ENCODE measurements at regions not wholly inside any gene's neighbourhood (a gene's known extent, or its start where the extent isn't known, plus 50 kb on each side); places are given as distances from the start of the nearest gene placed in this dataset.

DNA sequence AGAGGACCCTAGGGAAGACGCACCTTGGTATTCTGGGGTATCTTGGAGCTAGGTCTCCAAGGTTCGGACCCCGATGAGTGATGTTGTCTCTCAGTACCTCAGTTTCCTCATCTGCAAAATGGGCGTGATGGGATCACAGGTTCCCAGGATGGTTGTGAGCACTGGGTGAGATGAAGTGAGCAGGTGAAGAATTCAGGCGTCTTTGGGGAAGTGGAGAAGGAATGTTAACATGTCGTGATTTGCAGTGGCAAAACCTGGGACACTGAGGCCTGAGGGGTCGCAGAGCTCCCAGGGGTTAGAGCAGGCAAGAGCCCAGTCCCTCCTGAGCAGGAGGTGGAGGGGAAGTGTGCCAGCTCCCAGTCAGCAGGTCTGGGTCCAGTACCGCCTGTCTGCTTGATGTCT, 215.1 kb upstream of the GSE1 start:
- H3K4me1 ChIP-seq (ENCODE audit: control insufficient read depth, insufficient read depth, low read length) = peaks cover 12% of the 10 kb centered on the region
- H3K4me3 ChIP-seq (ENCODE audit: low read length) = no peak overlapping the region
- H3K27ac ChIP-seq (ENCODE audit: low read length) = no peak overlapping the region
- H3K27me3 ChIP-seq (ENCODE audit: control insufficient read depth, insufficient read depth) = no peaks in the 10 kb centered on the region
- ATAC-seq = no peak
- H3K9me3 ChIP-seq (ENCODE audit: control insufficient read depth, low read length) = no peaks in the 10 kb centered on the region
- DNase-seq = peak in 2 of 3 donors; percentile 6 to 11
- intact Hi-C loops (cut with DNase I) = loop anchor here in 2 of 4 donors (10.0 kb wide), 2 partner anchors 217 to 317 kb away; partner anchors contain the start of gene GSE1 (in 1 of the 2)
- 96% methylated on average over 8 of the region's 8 CpGs for WGBS

DNA sequence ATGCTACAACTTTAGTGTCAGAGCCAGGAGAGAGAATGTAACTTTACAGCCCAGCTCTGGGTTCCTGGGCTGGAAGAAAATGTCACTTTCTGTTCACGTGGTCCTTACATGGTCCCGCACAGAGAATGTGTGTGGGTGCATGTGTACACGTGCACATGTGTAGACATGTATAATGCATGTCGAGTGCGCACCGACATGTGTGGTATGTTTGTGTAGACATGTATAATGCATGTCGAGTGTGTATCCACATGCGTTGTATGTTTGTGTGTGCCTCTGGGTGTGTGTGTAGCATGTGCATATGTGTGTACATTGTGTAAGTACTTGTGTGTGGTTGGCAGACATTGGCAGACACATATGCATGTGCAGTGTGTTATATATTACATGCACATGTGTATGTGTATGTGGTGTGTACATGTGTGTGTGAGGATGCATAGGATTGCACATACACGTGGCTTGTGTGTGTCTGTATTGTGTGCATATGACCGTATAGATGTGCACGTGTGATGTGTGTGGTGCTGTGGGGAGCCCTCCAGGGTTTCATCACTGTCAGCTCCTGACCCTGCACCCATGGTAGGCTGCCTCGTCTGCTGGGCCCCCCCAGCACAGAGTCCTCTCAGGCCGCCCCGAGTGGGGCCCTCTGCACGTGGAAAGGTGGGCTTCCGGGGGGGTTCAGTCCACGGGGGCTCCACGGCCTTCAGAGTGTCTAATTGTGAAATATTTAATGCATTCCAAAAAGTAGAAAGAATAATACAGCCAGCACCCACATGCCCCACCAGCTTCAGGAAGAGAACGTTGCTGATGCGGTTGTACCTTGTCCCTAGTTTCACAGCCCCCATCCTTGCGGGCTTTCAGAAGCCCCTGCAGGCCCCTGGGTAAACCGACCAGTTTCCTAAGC, 214.2 kb upstream of the GSE1 start:
- ATAC-seq (no peak), DNase-seq (peak in 2 of 3 donors; percentile 4 to 31)
- no peaks in the 10 kb centered on the region for H3K27me3 ChIP-seq (ENCODE audit: control insufficient read depth, insufficient read depth)
- no peak overlapping the region for H3K27ac ChIP-seq (ENCODE audit: low read length)
- intact Hi-C loops (cut with DNase I) = loop anchor here in 2 of 4 donors (10.0 kb wide), 2 partner anchors 216 to 316 kb away; partner anchors contain the start of gene GSE1 (in 1 of the 2)
- no peak overlapping the region for H3K4me3 ChIP-seq (ENCODE audit: low read length)
- no peaks in the 10 kb centered on the region for H3K9me3 ChIP-seq (ENCODE audit: control insufficient read depth, low read length)
- 86% methylated on average over 22 of the region's 22 CpGs for WGBS
- peaks cover 12% of the 10 kb centered on the region for H3K4me1 ChIP-seq (ENCODE audit: control insufficient read depth, insufficient read depth, low read length)

DNA sequence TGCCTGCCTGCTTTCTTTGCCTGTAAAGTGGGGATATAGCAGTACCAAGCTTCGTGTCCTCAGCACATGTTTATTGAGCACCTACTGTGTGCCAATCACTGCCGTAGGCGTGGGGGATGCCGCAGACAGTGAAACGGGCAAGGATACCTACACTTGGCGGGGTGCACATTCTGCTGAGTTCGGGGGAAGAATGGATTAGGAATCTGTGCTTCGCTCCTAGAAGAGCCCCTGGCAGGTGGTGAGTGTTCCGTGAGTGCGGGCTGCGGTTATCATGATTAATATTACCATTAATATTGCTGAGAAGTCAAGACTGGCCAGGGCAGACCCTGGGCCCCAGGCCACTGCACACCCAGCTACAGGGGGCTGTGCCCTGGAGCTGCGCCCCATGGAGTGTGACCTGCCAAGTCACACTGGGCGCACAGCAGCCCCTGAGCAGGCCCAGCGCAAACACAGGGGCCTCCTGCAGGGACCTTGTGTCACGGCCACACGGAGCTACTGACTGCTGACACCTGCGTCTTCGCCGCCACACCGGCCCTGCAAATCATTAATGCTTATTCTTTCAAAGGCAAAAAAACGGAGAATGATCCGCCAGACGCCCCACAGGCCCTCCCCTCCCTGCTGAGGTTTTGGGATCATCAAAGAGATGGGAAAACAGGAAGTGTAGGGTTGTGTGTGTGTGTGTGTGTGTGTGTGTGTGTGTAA, 213.4 kb upstream of the GSE1 start:
- peaks cover 12% of the 10 kb centered on the region for H3K4me1 ChIP-seq (ENCODE audit: control insufficient read depth, insufficient read depth, low read length)
- no peak for ATAC-seq
- no peak overlapping the region for H3K27ac ChIP-seq (ENCODE audit: low read length)
- 88% methylated on average over 23 of the region's 23 CpGs for WGBS
- no peak overlapping the region for H3K4me3 ChIP-seq (ENCODE audit: low read length)
- H3K9me3 ChIP-seq (ENCODE audit: control insufficient read depth, low read length) = no peaks in the 10 kb centered on the region
- H3K27me3 ChIP-seq (ENCODE audit: control insufficient read depth, insufficient read depth) = no peaks in the 10 kb centered on the region
- DNase-seq = peak; percentile 13 to 35 (median 32)
- intact Hi-C loops (cut with DNase I) = loop anchor here in 2 of 4 donors (10.0 kb wide), 2 partner anchors 215 to 315 kb away; partner anchors contain the start of gene GSE1 (in 1 of the 2)

DNA sequence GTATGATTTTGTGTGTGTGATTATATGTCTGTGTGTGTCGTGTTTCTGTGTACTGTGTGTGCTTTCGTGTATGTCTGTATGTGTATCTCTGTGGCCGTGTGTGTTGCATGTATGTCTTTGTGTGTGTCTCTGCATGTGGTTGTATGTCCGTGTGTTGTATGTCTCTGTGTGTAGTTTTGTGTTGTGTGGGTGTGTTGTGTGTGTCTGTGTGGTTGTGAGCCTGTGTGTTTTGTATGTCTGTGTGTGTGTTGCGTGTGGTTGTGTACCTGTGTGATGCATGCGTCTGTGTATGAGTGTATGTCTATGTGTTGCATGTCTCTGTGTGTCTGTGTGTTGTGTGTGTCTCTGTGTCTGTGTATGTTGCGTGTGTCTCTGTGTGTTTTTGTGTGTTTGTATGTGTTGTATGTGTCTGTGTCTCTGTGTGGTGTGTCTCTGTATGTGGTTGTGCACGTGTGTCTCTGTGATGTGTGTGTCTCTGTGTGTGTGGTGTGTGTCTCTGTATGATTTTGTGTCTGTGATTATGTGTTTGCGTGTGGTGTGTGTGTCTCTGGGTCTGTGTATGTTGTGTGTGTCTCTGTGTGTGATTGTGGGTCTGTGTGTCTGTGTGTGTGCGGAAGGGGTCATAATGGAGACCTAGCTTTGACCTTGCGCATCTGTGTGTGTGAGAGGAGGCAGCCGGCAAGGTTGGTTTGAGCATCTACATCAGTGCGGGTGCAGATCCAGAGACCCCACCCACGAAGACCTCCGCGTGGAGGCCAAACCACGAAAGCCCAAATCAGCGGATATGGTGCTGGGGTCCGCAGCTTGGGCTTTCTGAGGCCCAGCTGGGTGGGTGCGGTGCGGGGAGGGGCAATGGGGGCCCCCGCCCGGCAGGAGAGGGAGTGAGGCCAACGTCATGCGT, 212.6 kb upstream of the GSE1 start:
- Histone ChIP-seq H3K4me1 (ENCODE audit: control insufficient read depth, insufficient read depth, low read length) (peaks cover 4% of the 10 kb centered on the region), H3K27ac (ENCODE audit: low read length) (no peak overlapping the region), H3K9me3 (ENCODE audit: control insufficient read depth, low read length) (no peaks in the 10 kb centered on the region), H3K4me3 (ENCODE audit: low read length) (no peak overlapping the region), H3K27me3 (ENCODE audit: control insufficient read depth, insufficient read depth) (no peaks in the 10 kb centered on the region)
- ATAC-seq (no peak), DNase-seq (peak in 2 of 3 donors; percentile 4 to 31)
- 93% methylated on average over 25 of the region's 25 CpGs for WGBS
- intact Hi-C loops (cut with DNase I) = no loop called here

DNA sequence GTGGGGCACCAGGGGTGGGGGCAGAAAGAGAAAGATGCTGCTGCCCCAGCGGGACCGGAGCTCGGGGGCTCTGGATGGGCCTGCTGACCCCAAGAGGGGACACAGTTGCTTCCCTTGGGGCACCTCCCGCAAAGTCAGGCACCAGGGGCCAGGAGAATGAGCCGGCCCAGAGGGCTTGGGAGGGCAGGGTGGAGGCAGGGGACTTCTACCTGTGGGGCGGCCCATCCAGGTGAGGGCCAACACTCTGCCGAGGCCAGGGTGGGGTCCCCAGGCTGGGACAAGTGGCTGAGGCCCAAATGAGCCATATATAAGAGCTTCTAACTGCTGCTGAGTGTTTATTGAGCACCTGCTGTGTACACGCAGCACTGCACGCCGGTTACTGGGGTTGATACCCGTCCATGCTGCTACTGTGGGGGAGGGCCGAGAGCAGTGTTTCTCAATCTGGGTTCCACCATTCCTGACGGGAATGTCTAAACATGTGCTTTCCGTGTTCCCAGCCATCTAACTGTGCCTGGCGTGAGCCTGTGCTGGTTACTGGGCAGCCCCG, 211.7 kb upstream of the GSE1 start:
- Histone ChIP-seq H3K4me3 (ENCODE audit: low read length) (no peak overlapping the region), H3K27me3 (ENCODE audit: control insufficient read depth, insufficient read depth) (no peaks in the 10 kb centered on the region), H3K9me3 (ENCODE audit: control insufficient read depth, low read length) (no peaks in the 10 kb centered on the region), H3K27ac (ENCODE audit: low read length) (no peak overlapping the region), H3K4me1 (ENCODE audit: control insufficient read depth, insufficient read depth, low read length) (no peaks in the 10 kb centered on the region)
- 95% methylated on average over 16 of the region's 16 CpGs for WGBS
- ATAC-seq (no peak), DNase-seq (peak; percentile 7 to 53 (median 21))
- intact Hi-C loops (cut with DNase I) = no loop called here

DNA sequence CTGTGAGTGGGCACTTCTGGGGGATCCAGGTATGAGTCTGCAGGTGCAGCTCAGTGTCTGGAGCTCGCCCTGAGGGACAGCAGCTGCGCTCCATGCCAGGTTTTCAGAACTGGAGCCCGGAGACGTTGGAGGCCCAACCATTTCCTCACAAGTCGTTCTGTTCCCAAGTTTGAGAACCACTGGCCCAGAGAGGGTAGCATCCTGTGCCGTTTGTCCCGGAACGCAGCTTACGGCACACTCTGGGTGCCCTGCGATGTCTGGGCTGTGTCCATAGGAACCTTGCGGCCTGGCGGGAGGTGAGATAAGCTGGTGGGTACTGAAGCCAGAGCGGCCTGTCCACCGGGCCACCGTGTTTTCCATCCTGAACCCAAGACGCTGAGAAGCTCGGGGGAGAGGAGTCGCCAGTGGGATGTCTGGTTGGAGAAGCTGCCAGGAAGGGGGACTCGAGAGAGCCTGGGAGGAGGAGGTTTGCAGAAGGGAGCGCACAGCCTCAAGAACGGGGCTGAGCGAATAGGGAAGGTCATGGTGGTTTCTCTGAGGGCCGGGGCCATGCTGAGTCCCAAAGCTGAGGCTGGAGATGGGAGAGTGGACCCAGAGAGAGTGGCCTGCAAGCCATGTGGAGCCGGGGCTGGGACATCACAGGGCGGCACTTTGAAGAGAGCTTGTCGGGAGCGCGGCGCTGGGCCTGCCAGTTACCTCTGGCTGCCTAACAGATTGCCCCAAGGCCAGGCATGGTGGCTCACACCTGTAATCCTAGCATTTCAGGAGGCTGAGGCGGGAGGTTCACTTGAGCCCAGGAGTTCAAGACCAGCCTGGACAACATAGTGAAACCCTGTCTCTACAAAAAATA, 211.0 kb upstream of the GSE1 start:
- no peak for ATAC-seq
- no peaks in the 10 kb centered on the region for H3K9me3 ChIP-seq (ENCODE audit: control insufficient read depth, low read length)
- DNase-seq = peak; percentile 11 to 45 (median 37)
- 91% methylated on average over 30 of the region's 30 CpGs for WGBS
- H3K27ac ChIP-seq (ENCODE audit: low read length) = no peak overlapping the region
- H3K4me3 ChIP-seq (ENCODE audit: low read length) = no peak overlapping the region
- H3K27me3 ChIP-seq (ENCODE audit: control insufficient read depth, insufficient read depth) = no peaks in the 10 kb centered on the region
- H3K4me1 ChIP-seq (ENCODE audit: control insufficient read depth, insufficient read depth, low read length) = no peaks in the 10 kb centered on the region
- intact Hi-C loops (cut with DNase I) = no loop called here

DNA sequence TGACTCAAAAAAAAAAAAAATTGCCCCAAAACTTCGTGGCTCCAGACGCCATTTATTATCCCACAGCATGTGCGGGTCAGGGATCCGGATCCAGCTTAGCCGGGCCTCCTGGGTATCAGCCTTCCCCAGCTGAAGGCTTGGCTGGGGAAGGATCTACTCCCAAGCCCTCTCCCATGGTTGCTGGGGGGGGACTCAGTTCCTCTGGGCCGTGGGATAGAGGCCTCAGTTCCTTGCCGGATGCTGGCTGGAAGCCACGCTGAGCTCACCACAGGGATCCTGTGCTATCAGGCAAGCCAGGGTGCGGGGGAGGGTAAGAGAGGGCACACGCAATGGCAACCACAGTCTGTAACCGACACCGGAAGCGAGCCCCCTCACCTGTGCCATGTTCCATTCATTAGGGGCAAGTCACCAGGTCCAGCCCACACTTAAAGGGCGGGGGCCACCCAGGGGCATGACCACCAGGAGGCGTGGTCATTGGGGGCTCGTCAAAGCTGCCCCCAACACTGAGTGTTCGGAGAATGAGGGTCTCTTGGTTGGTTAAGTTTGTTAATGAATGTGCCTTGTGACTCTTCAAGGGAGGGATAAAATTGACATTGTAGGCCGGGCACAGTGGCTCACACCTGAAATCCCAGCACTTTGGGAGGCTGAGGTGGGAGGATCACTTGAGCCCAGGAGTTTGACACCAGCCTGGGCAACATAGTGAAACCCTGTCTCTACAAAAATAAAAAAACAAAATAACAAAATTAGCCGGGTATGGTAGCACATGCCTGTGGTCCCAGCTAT, 210.0 kb upstream of the GSE1 start:
- no peak overlapping the region for H3K4me3 ChIP-seq (ENCODE audit: low read length)
- DNase-seq (peak; percentile 68 to 89 (median 88)), ATAC-seq (peak; percentile 85 to 87)
- no peaks in the 10 kb centered on the region for H3K9me3 ChIP-seq (ENCODE audit: control insufficient read depth, low read length)
- H3K4me1 ChIP-seq (ENCODE audit: control insufficient read depth, insufficient read depth, low read length) = no peaks in the 10 kb centered on the region
- intact Hi-C loops (cut with DNase I) = no loop called here
- H3K27ac ChIP-seq (ENCODE audit: low read length) = no peak overlapping the region
- no peaks in the 10 kb centered on the region for H3K27me3 ChIP-seq (ENCODE audit: control insufficient read depth, insufficient read depth)
- WGBS = 44% methylated on average over 19 of the region's 19 CpGs

DNA sequence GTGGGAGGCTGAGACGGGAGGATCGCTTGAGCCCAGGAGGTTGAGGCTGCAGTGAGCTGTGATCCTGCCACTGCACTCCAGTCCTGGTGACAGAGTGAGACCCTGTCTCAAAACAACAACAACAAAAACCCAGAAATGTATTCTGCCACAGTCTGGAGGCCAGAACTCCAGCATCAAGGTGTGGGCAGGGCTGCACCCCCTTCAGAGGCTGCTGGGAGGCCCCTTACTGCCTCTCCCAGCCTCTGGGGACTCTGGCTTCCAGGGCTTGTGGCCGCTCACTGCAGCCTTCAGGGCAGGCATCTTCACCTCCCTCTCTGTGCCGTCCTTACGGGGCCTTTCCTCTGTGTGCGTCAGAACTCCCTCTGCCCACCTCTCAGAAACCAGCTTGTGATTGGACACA, 209.4 kb upstream of the GSE1 start:
- no peak overlapping the region for H3K4me3 ChIP-seq (ENCODE audit: low read length)
- no peak for ATAC-seq
- intact Hi-C loops (cut with DNase I) = no loop called here
- 89% methylated on average over 6 of the region's 6 CpGs for WGBS
- peak in 2 of 3 donors; percentile 2 to 44 for DNase-seq
- no peak overlapping the region for H3K27ac ChIP-seq (ENCODE audit: low read length)
- H3K27me3 ChIP-seq (ENCODE audit: control insufficient read depth, insufficient read depth) = no peaks in the 10 kb centered on the region
- no peaks in the 10 kb centered on the region for H3K4me1 ChIP-seq (ENCODE audit: control insufficient read depth, insufficient read depth, low read length)
- H3K9me3 ChIP-seq (ENCODE audit: control insufficient read depth, low read length) = no peaks in the 10 kb centered on the region

DNA sequence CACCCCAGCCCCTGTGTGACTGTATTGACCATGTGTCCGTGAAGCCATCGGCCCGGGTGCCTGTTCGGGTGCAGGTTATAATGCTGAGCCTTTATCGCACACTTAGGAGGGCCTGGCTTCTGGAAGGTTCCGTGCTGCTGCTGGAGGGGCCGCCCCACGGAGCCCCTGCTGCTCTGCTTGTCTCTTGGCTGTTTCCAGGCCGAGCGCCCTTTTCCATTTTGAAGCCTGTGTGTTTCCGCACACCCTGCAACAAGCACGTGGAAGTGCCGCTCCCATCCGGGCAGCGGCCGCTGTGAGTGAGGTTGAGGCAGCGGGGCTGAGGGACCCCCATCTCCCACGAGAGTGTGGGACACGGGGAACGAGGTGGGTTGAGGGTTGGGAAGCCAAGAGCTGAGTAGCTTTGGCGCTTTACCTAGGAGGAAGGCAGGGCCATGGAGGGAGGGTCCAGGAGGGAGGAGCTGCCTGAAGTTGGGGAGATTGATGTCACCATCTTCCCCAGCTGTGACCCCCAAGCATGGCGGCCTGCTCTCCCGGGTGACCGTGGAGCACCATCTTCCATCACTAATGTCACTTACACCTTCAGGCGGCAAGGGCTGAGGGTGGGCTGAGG, 200.1 kb upstream of the GSE1 start:
- 95% methylated on average over 25 of the region's 25 CpGs for WGBS

More for the DNA sequence above, 200.1 kb upstream of the GSE1 start:
- Histone ChIP-seq H3K27ac (ENCODE audit: low read length) (no peak overlapping the region), H3K27me3 (ENCODE audit: control insufficient read depth, insufficient read depth) (no peaks in the 10 kb centered on the region), H3K9me3 (ENCODE audit: control insufficient read depth, low read length) (no peaks in the 10 kb centered on the region), H3K4me1 (ENCODE audit: control insufficient read depth, insufficient read depth, low read length) (no peaks in the 10 kb centered on the region), H3K4me3 (ENCODE audit: low read length) (no peak overlapping the region)
- DNase-seq = peak in 2 of 3 donors; percentile 8 to 47
- intact Hi-C loops (cut with DNase I) = loop anchor here in 1 of 4 donors (10.0 kb wide), 1 partner anchor 298 kb away; the partner anchor contains the start of gene CIBAR2
- ATAC-seq = peak; percentile 11 to 29
